ENCODE measurements at regions not wholly inside any gene's neighbourhood (a gene's known extent, or its start where the extent isn't known, plus 50 kb on each side); places are given as distances from the start of the nearest gene placed in this dataset.

- Histone ChIP-seq H2BK120ac (ENCODE audit: low read depth, low read length) (no peak overlapping the region), H2BK15ac (ENCODE audit: low read depth, low read length) (no peak overlapping the region), H2AFZ (replicated peaks; ENCODE audit: low read length, poor library complexity) (no peak overlapping the region), H3K4me3 (ENCODE audit: insufficient read depth, low read depth, low read length) (no peak overlapping the region), H4K8ac (ENCODE audit: low read depth in 2 of 2, low read length in 2 of 2) (no peak overlapping the region), H3K56ac (ENCODE audit: extremely low read depth, insufficient read depth, low read length) (no peak overlapping the region), H4K91ac (ENCODE audit: insufficient read depth, low read depth, low read length) (no peak overlapping the region), H2AK5ac (ENCODE audit: low read depth, low read length) (no peak overlapping the region), H3K4me1 (ENCODE audit: control insufficient read depth, insufficient read depth, low read length) (peaks cover under 1% of the 10 kb centered on the region), H3K18ac (ENCODE audit: low read depth, low read length) (no peak overlapping the region), H2BK20ac (ENCODE audit: low read depth, low read length) (no peak overlapping the region), H3K9ac (ENCODE audit: low read depth, low read length) (no peak overlapping the region), H3K9me1 (ENCODE audit: insufficient read depth, low read length) (peaks cover 8% of the 10 kb centered on the region), H3K14ac (replicated peaks; ENCODE audit: low read depth, low read length) (no peak overlapping the region), H3K27me3 (ENCODE audit: control insufficient read depth, insufficient read depth, low read length) (peaks cover 13% of the 10 kb centered on the region), H3K79me1 (ENCODE audit: low read depth in 1 of 2, low read length in 2 of 2) (no peaks in the 10 kb centered on the region), H3K36me3 (ENCODE audit: control insufficient read depth, insufficient read depth, low read length) (no peaks in the 10 kb centered on the region), H2AK9ac (replicated peaks; ENCODE audit: low read depth, low read length, poor library complexity) (no peak overlapping the region), H4K20me1 (ENCODE audit: insufficient read depth, low read length) (no peaks in the 10 kb centered on the region), H3K9me3 (ENCODE audit: control insufficient read depth, insufficient read depth, low read length) (no peaks in the 10 kb centered on the region), H3K4ac (ENCODE audit: low read depth, low read length) (no peak overlapping the region), H4K5ac (ENCODE audit: low read depth, low read length) (no peak overlapping the region), H3K23ac (ENCODE audit: low read depth, low read length) (no peak overlapping the region), H2BK5ac (ENCODE audit: low read depth, low read length, poor library complexity, severe bottlenecking) (no peak overlapping the region), H3K27ac (ENCODE audit: insufficient read depth, low read length) (no peak overlapping the region), H3K4me2 (ENCODE audit: low read depth, low read length) (no peak overlapping the region)
- intact Hi-C loops (cut with micrococcal nuclease) (no loop called here), dilution Hi-C loops (cut with HindIII; ENCODE audit: low sequenced_read_pairs, unreplicated experiment) (no loop called here), in situ Hi-C loops (cut with MboI; ENCODE audit: low sequenced_read_pairs) (no loop called here)
- ATAC-seq (ENCODE audit: low read depth): no peak
- ChIA-PET POLR2A (ENCODE audit: unreplicated experiment) (no interaction called here), CTCF (no interaction called here)
- no peak for TF ChIP-seq POLR2A (IDR thresholded peaks at IDR 0.05; ENCODE audit: low read depth, low read length)
- TF ChIP-seq USF2 (IDR thresholded peaks at IDR 0.05; ENCODE audit: low read depth, low read length): no peak
- no peak for TF ChIP-seq RCOR1 (IDR thresholded peaks at IDR 0.05; ENCODE audit: insufficient replicate concordance, low read length)
- TF ChIP-seq CTCF (conservative IDR thresholded peaks at IDR 0.05; ENCODE audit: low read depth, low read length): no peak
- TF ChIP-seq RFX5 (IDR thresholded peaks at IDR 0.05; ENCODE audit: low read depth, low read length): no peak
- TF ChIP-seq MAZ (IDR thresholded peaks at IDR 0.05; ENCODE audit: borderline replicate concordance, low read depth, low read length): no peak
- TF ChIP-seq RAD21 (IDR thresholded peaks at IDR 0.05; ENCODE audit: low read length): no peak
- no peak for TF ChIP-seq FOS (IDR thresholded peaks at IDR 0.05; ENCODE audit: low read depth, low read length)
- TF ChIP-seq CHD1 (IDR thresholded peaks at IDR 0.05; ENCODE audit: low read depth, low read length): no peak
- no peak for TF ChIP-seq NFE2L2 (IDR thresholded peaks at IDR 0.05; ENCODE audit: low read depth, low read length)
- TF ChIP-seq CEBPB (IDR thresholded peaks at IDR 0.05; ENCODE audit: low read depth, low read length): no peak
- TF ChIP-seq MAFK (IDR thresholded peaks at IDR 0.05; ENCODE audit: low read depth, low read length): no peak
- no peak for TF ChIP-seq BHLHE40 (IDR thresholded peaks at IDR 0.05; ENCODE audit: low read depth, low read length)
- no peak for TF ChIP-seq ELK1 (IDR thresholded peaks at IDR 0.05; ENCODE audit: borderline replicate concordance, low read depth, low read length)
- TF ChIP-seq MXI1 (IDR thresholded peaks at IDR 0.05; ENCODE audit: borderline replicate concordance, low read depth, low read length): no peak
- TF ChIP-seq SMC3 (IDR thresholded peaks at IDR 0.05; ENCODE audit: low read depth, low read length): no peak
- WGBS, 2 experiments (ENCODE audit: extremely low coverage in 2 of 2, insufficient read length in 1 of 2): 78% methylated on average over 6 of the region's 7 CpGs; no CpG with 5 or more reads in 1 of the 2 experiments
- no TSS peak for BruUV-seq (replicated peaks)
- no peak for DNase-seq
Measured at GRCh38 chr18:10147752-10148151, 233.9 kb downstream of the VAPA start.

Data from IMR-90 (cell line).